ENCODE measurements at regions not wholly inside any gene's neighbourhood (a gene's known extent, or its start where the extent isn't known, plus 50 kb on each side); places are given as distances from the start of the nearest gene placed in this dataset.

DNA sequence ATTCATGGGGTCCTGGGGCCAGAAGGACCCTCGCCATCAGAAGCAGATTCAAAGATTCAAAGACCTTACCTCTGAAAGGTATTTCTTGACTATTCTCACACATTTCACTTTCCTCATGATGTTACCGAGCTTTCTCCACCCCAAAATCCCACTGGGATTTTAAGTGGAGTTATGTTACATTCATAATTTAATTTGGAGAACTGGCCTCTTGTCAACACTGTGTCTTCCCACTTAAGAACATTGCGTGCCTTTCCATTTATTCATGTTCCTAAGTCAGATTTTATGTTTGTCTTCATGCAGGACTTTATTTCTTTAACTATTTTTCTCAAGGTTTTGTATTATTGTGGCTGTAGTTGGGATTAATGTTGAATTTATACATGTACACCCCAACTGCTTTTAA is 123.5 kb upstream of the BMPER start:
- 7% methylated on average over 3 of the region's 3 CpGs for WGBS (ENCODE audit: low lambda C conversion rate)
- Histone ChIP-seq H3K36me3 (replicated peaks in 1 of 2; ENCODE audit: control insufficient read depth in 1 of 2, insufficient read depth in 2 of 2, low read length in 2 of 2) (no peaks in the 10 kb centered on the region), H3K27me3 (ENCODE audit: control insufficient read depth in 1 of 2, insufficient read depth in 2 of 2, low read length in 2 of 2) (no peaks in the 10 kb centered on the region; a peak in 1 of 5 replicates), H2AFZ (ENCODE audit: low read length) (no peak overlapping the region), H4K20me1 (ENCODE audit: insufficient read depth, low read length) (no peaks in the 10 kb centered on the region), H3K4me1 (ENCODE audit: insufficient read depth, low read length) (no peaks in the 10 kb centered on the region), H3K27ac (ENCODE audit: extremely low read length, insufficient read depth, low read length) (no peak overlapping the region), H3K4me2 (ENCODE audit: low read depth, low read length) (no peak overlapping the region), H3K4me3 (replicated peaks in 1 of 3; ENCODE audit: insufficient read depth in 1 of 3, low read depth in 2 of 3, low read length in 3 of 3) (no peak overlapping the region), H3K9me3 (ENCODE audit: low read length) (no peaks in the 10 kb centered on the region), H3K79me2 (ENCODE audit: insufficient read depth, low read length) (no peaks in the 10 kb centered on the region), H3K9ac (ENCODE audit: insufficient read depth, low read depth, low read length) (no peak overlapping the region)
- no TSS peak for BruUV-seq (replicated peaks)
- DNase-seq (ENCODE audit: low spot score) (no peak), FAIRE-seq (no peak), ATAC-seq (no peak)
- intact Hi-C loops (cut with micrococcal nuclease; ENCODE audit: unreplicated experiment) (no loop called here), in situ Hi-C loops (cut with HindIII; ENCODE audit: extremely low pct_ligation_motif_present, low pct_unique_long_range_greater_than_20kb) (no loop called here)
- ChIA-PET POLR2A (no interaction called here), CTCF (ENCODE audit: low intra/inter-chr PET ratio, low total read pairs) (no interaction called here)
- TF ChIP-seq ZNF207 (IDR thresholded peaks at IDR 0.05; ENCODE audit: borderline replicate concordance) (no peak), YY1 (IDR thresholded peaks at IDR 0.05; ENCODE audit: insufficient read depth, insufficient replicate concordance, low read depth, low read length) (no peak), ZNF792 (CRISPR knock-in tag; IDR thresholded peaks at IDR 0.05) (no peak), ZNF530 (CRISPR knock-in tag; IDR thresholded peaks at IDR 0.05; ENCODE audit: low read depth) (no peak), DNMT3B (CRISPR knock-in tag; conservative IDR thresholded peaks at IDR 0.05) (no peak), MAZ (IDR thresholded peaks at IDR 0.05; ENCODE audit: borderline replicate concordance, low read depth, low read length) (no peak), MAZ (CRISPR knock-in tag; IDR thresholded peaks at IDR 0.05; ENCODE audit: low read depth) (no peak), ATF1 (CRISPR knock-in tag; IDR thresholded peaks at IDR 0.05) (no peak), ZNF569 (CRISPR knock-in tag; IDR thresholded peaks at IDR 0.05; ENCODE audit: borderline replicate concordance) (no peak), ZNF232 (CRISPR knock-in tag; IDR thresholded peaks at IDR 0.05; ENCODE audit: borderline replicate concordance) (no peak)
- TF ChIP-seq, protein P1, sequence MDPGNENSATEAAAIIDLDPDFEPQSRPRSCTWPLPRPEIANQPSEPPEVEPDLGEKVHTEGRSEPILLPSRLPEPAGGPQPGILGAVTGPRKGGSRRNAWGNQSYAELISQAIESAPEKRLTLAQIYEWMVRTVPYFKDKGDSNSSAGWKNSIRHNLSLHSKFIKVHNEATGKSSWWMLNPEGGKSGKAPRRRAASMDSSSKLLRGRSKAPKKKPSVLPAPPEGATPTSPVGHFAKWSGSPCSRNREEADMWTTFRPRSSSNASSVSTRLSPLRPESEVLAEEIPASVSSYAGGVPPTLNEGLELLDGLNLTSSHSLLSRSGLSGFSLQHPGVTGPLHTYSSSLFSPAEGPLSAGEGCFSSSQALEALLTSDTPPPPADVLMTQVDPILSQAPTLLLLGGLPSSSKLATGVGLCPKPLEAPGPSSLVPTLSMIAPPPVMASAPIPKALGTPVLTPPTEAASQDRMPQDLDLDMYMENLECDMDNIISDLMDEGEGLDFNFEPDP (CRISPR knock-in tag; conservative IDR thresholded peaks at IDR 0.05) = no peak

Data from HepG2 (cell line).